Liver (tissue), 3 donors: ENCODE measurements at regions not wholly inside any gene's neighbourhood (a gene's known extent, or its start where the extent isn't known, plus 50 kb on each side); places are given as distances from the start of the nearest gene placed in this dataset.

Source experiments
- CTCF ChIP-seq: fragments of 150-350 bp; IDR thresholded peaks from 2 replicates; pipeline ENCODE4 v1.5.1; 2017; ENCODE audit warnings: improper control_type of control experiment, low read depth, low read length; ENCODE audit not compliant: missing input control
- EGR1 ChIP-seq, 2 donors: IDR thresholded peaks; 2 replicates each; pipeline ENCODE4 v1.6.1; 2016 to 2018; ENCODE audit warnings: antibody characterized with exemption in 2 of 2, low read depth in 2 of 2
- GABPA ChIP-seq, 2 donors: IDR thresholded peaks in 1 of 2; conservative IDR thresholded peaks in 1 of 2; 2 replicates each; pipeline ENCODE4 v1.6.1; 2016; ENCODE audit warnings: antibody characterized with exemption in 2 of 2, mild to moderate bottlenecking in 1 of 2, moderate library complexity in 1 of 2
- JUND ChIP-seq, 2 donors: IDR thresholded peaks; 2 replicates each; pipeline ENCODE4 v1.6.1; 2016; ENCODE audit warnings: antibody characterized with exemption in 2 of 2
- MAX ChIP-seq: IDR thresholded peaks from 2 replicates; pipeline ENCODE4 v1.6.1; 2016; ENCODE audit warnings: antibody characterized with exemption
- NR2F2 ChIP-seq: IDR thresholded peaks from 2 replicates; pipeline ENCODE4 v1.6.1; 2016; ENCODE audit warnings: antibody characterized with exemption
- RAD21 ChIP-seq, 2 donors: IDR thresholded peaks; 2 replicates each; pipeline ENCODE4 v1.6.1; 2016; ENCODE audit warnings: antibody characterized with exemption in 2 of 2, mild to moderate bottlenecking in 2 of 2
- RXRA ChIP-seq, 2 donors: IDR thresholded peaks; 2 replicates each; pipeline ENCODE4 v1.6.1; 2017 to 2018; ENCODE audit warnings: antibody characterized with exemption in 2 of 2, mild to moderate bottlenecking in 1 of 2
- TAF1 ChIP-seq: conservative IDR thresholded peaks from 2 replicates; pipeline ENCODE4 v1.6.1; 2016; ENCODE audit warnings: antibody characterized with exemption, mild to moderate bottlenecking
- YY1 ChIP-seq: IDR thresholded peaks from 2 replicates; pipeline ENCODE4 v1.6.1; 2016; ENCODE audit warnings: antibody characterized with exemption, mild to moderate bottlenecking
- TF ChIP-seq, protein P1 (sequence below): IDR thresholded peaks from 2 replicates; pipeline ENCODE4 v1.6.1; 2016; ENCODE audit warnings: antibody characterized with exemption
- TF ChIP-seq, protein P2 (sequence below): IDR thresholded peaks from 2 replicates; pipeline ENCODE4 v1.6.1; 2016; ENCODE audit warnings: antibody characterized with exemption
- donor health status: healthy.
- donor health status: healthy.

GRCh38 chr17:36717088-36717487 lies 115.7 kb downstream of the MRM1 start:
- TF ChIP-seq CTCF, result no peak
- TF ChIP-seq, protein P1, sequence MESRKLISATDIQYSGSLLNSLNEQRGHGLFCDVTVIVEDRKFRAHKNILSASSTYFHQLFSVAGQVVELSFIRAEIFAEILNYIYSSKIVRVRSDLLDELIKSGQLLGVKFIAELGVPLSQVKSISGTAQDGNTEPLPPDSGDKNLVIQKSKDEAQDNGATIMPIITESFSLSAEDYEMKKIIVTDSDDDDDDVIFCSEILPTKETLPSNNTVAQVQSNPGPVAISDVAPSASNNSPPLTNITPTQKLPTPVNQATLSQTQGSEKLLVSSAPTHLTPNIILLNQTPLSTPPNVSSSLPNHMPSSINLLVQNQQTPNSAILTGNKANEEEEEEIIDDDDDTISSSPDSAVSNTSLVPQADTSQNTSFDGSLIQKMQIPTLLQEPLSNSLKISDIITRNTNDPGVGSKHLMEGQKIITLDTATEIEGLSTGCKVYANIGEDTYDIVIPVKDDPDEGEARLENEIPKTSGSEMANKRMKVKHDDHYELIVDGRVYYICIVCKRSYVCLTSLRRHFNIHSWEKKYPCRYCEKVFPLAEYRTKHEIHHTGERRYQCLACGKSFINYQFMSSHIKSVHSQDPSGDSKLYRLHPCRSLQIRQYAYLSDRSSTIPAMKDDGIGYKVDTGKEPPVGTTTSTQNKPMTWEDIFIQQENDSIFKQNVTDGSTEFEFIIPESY, result no peak
- no peak for TF ChIP-seq YY1
- TF ChIP-seq MAX, result no peak
- no peak for TF ChIP-seq NR2F2
- TF ChIP-seq GABPA (IDR thresholded peaks at IDR 0.05 in 1 of 2, conservative IDR thresholded peaks at IDR 0.05 in 1 of 2), result no peak
- no peak for TF ChIP-seq EGR1 (IDR thresholded peaks at IDR 0.05; ENCODE audit: low read depth in 2 of 2)
- no peak for TF ChIP-seq TAF1
- no peak for TF ChIP-seq JUND (IDR thresholded peaks at IDR 0.05)
- no peak for TF ChIP-seq RAD21 (IDR thresholded peaks at IDR 0.05)
- no peak for TF ChIP-seq RXRA (IDR thresholded peaks at IDR 0.05)
- TF ChIP-seq, protein P2, sequence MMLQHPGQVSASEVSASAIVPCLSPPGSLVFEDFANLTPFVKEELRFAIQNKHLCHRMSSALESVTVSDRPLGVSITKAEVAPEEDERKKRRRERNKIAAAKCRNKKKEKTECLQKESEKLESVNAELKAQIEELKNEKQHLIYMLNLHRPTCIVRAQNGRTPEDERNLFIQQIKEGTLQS, result no peak
